Hepatocyte (in vitro differentiated cells): ENCODE measurements at regions not wholly inside any gene's neighbourhood (a gene's known extent, or its start where the extent isn't known, plus 50 kb on each side); places are given as distances from the start of the nearest gene placed in this dataset.

Experiments
- DNase-seq: peaks from one replicate; pipeline ENCODE4 v3.0.0-alpha.2; 2016; ENCODE audit warnings: low spot score
- H2AFZ ChIP-seq: fragments of 200-600 bp; sonication (generic); 2 replicates; pipeline ENCODE4 v1.6.0; 2016; ENCODE audit warnings: antibody characterized with exemption, mild to moderate bottlenecking
- H3K27ac ChIP-seq: fragments of 200-600 bp; sonication (generic); 2 replicates; pipeline ENCODE4 v1.5.1; 2016; ENCODE audit warnings: mild to moderate bottlenecking
- H3K27me3 ChIP-seq: fragments of 200-600 bp; sonication (generic); 2 replicates; pipeline ENCODE4 v1.6.1; 2016
- H3K36me3 ChIP-seq: fragments of 200-600 bp; sonication (generic); replicated peaks from 2 replicates; pipeline ENCODE4 v1.5.1; 2016; ENCODE audit warnings: low read depth; ENCODE audit not compliant: insufficient read depth
- H3K4me1 ChIP-seq: fragments of 200-600 bp; sonication (generic); 2 replicates; pipeline ENCODE4 v1.5.1; 2016; ENCODE audit warnings: mild to moderate bottlenecking, moderate library complexity; ENCODE audit not compliant: insufficient read depth
- H3K4me2 ChIP-seq: fragments of 200-600 bp; sonication (generic); 2 replicates; pipeline ENCODE4 v1.6.0; 2016
- H3K4me3 ChIP-seq: fragments of 200-600 bp; sonication (generic); 2 replicates; pipeline ENCODE4 v1.5.1; 2016; ENCODE audit warnings: mild to moderate bottlenecking
- H3K79me2 ChIP-seq: fragments of 200-600 bp; sonication (generic); 2 replicates; pipeline ENCODE4 v1.6.0; 2017; ENCODE audit warnings: mild to moderate bottlenecking
- H3K9me2 ChIP-seq: fragments of 200-600 bp; sonication (generic); replicated peaks from 2 replicates; pipeline ENCODE4 v1.6.0; 2017; ENCODE audit warnings: mild to moderate bottlenecking; ENCODE audit not compliant: insufficient read depth
- H3K9me3 ChIP-seq: fragments of 200-600 bp; sonication (generic); 2 replicates; pipeline ENCODE4 v1.5.1; 2016; ENCODE audit warnings: low read depth, mild to moderate bottlenecking
- H4K20me1 ChIP-seq: fragments of 200-600 bp; sonication (generic); 2 replicates; pipeline ENCODE4 v1.6.0; 2016; ENCODE audit warnings: mild to moderate bottlenecking; ENCODE audit not compliant: insufficient read depth, poor library complexity, severe bottlenecking
- CTCF ChIP-seq: fragments of 200-600 bp; sonication (generic); IDR thresholded peaks from 2 replicates; pipeline ENCODE4 v1.5.1; 2016; ENCODE audit warnings: antibody characterized with exemption, mild to moderate bottlenecking; ENCODE audit not compliant: poor library complexity
- EZH2 ChIP-seq: fragments of 200-600 bp; sonication (generic); IDR thresholded peaks from 2 replicates; pipeline ENCODE4 v1.6.1; 2016; ENCODE audit warnings: antibody characterized with exemption, mild to moderate bottlenecking, borderline replicate concordance
- EZH2phosphoT487 ChIP-seq: fragments of 200-600 bp; sonication (generic); IDR thresholded peaks from one replicate; pipeline ENCODE4 v1.6.1; 2018; ENCODE audit warnings: antibody characterized with exemption, mild to moderate bottlenecking, low read depth, moderate library complexity; ENCODE audit not compliant: unreplicated experiment, severe bottlenecking
- WGBS: methylation state at CpG from one replicate; pipeline ENCODE4 v1.1.6; 2016; ENCODE audit warnings: low lambda C conversion rate; ENCODE audit errors: missing lambda C conversion rate; 5-methylcytosine and 5-hydroxymethylcytosine counted together

GRCh38 chr5:99922386-99922785, 612.8 kb upstream of the FAM174A start:
- H3K4me3 ChIP-seq = no peak overlapping the region
- no peaks in the 10 kb centered on the region for H4K20me1 ChIP-seq
- H3K4me1 ChIP-seq = no peaks in the 10 kb centered on the region
- no peak for TF ChIP-seq EZH2
- no peak for TF ChIP-seq CTCF
- TF ChIP-seq EZH2phosphoT487 = no peak
- H3K27me3 ChIP-seq = no peaks in the 10 kb centered on the region
- no peak overlapping the region for H3K4me2 ChIP-seq
- H3K36me3 ChIP-seq = no peaks in the 10 kb centered on the region
- no peaks in the 10 kb centered on the region for H3K9me3 ChIP-seq
- H3K9me2 ChIP-seq = no peaks in the 10 kb centered on the region
- H3K79me2 ChIP-seq = no peaks in the 10 kb centered on the region
- no peak overlapping the region for H2AFZ ChIP-seq
- no peak for DNase-seq
- H3K27ac ChIP-seq = no peak overlapping the region

- no peaks in the 10 kb centered on the region for H3K4me1 ChIP-seq
- no peaks in the 10 kb centered on the region for H3K79me2 ChIP-seq
- no peak overlapping the region for H2AFZ ChIP-seq
- H3K9me3 ChIP-seq = no peaks in the 10 kb centered on the region
- no peaks in the 10 kb centered on the region for H3K9me2 ChIP-seq
- no peaks in the 10 kb centered on the region for H3K36me3 ChIP-seq
- 57% methylated on average over 1 of the region's 1 CpG for WGBS
- H3K4me3 ChIP-seq = no peak overlapping the region
- H3K4me2 ChIP-seq = no peak overlapping the region
- no peak for DNase-seq
- no peaks in the 10 kb centered on the region for H4K20me1 ChIP-seq
- no peak overlapping the region for H3K27ac ChIP-seq
- TF ChIP-seq EZH2phosphoT487 = no peak
- no peak for TF ChIP-seq CTCF
- TF ChIP-seq EZH2 = no peak
- no peaks in the 10 kb centered on the region for H3K27me3 ChIP-seq
These were observed 623.2 kb upstream of the FAM174A start for GRCh38 chr5:99911971-99912370.

GRCh38 chr5:99906776-99907175, 628.4 kb upstream of the FAM174A start:
- Histone ChIP-seq H3K27me3 (no peaks in the 10 kb centered on the region), H3K4me3 (no peak overlapping the region), H3K79me2 (no peaks in the 10 kb centered on the region), H3K4me1 (no peaks in the 10 kb centered on the region), H2AFZ (no peak overlapping the region), H3K4me2 (no peak overlapping the region), H3K9me3 (no peaks in the 10 kb centered on the region), H3K9me2 (no peaks in the 10 kb centered on the region), H3K27ac (no peak overlapping the region), H4K20me1 (no peaks in the 10 kb centered on the region), H3K36me3 (no peaks in the 10 kb centered on the region)
- 91% methylated on average over 1 of the region's 1 CpG for WGBS
- TF ChIP-seq CTCF (no peak), EZH2phosphoT487 (no peak), EZH2 (no peak)
- no peak for DNase-seq

GRCh38 chr5:99901972-99902371, 633.2 kb upstream of the FAM174A start:
- Histone ChIP-seq H3K9me2 (no peaks in the 10 kb centered on the region), H3K9me3 (no peaks in the 10 kb centered on the region), H4K20me1 (no peaks in the 10 kb centered on the region), H3K27me3 (no peaks in the 10 kb centered on the region), H3K4me2 (no peak overlapping the region), H3K36me3 (no peaks in the 10 kb centered on the region), H3K79me2 (no peaks in the 10 kb centered on the region), H3K27ac (no peak overlapping the region), H3K4me1 (no peaks in the 10 kb centered on the region), H2AFZ (no peak overlapping the region), H3K4me3 (no peak overlapping the region)
- no peak for TF ChIP-seq CTCF
- TF ChIP-seq EZH2phosphoT487 = no peak
- TF ChIP-seq EZH2 = no peak
- no peak for DNase-seq
